GM12878 (cell line): ENCODE measurements at regions not wholly inside any gene's neighbourhood (a gene's known extent, or its start where the extent isn't known, plus 50 kb on each side); places are given as distances from the start of the nearest gene placed in this dataset.

Experiments
- ATAC-seq: fragments of 200-7000 bp; cut with Tn5 transposase; 3 replicates; pipeline ENCODE4 v1.9.1; 2020; ENCODE audit warnings: mild to moderate bottlenecking, moderate library complexity
- BruUV-seq: library from RNA; stranded (reverse); fragments of 400-500 nt; replicated peaks from 2 replicates; lab custom pipeline; 2021; lab: Mats Ljungman, UMichigan
- CTCF ChIA-PET: fragments of 300-600 bp; sonication (Branson Sonifier 250); formaldehyde crosslinking; extraction: SDS; loops from one replicate; lab custom pipeline; 2021; ENCODE audit warnings: inconsistent platforms; lab: Yijun Ruan, JAX
- POLR2A ChIA-PET: fragments of 350-600 bp; formaldehyde crosslinking; extraction: SDS; loops from one replicate; lab custom pipeline; 2021; ENCODE audit warnings: inconsistent platforms; lab: Charles Lee
- RAD21 ChIA-PET: fragments of 300-600 bp; sonication (Branson Sonifier 250); formaldehyde crosslinking; loops from one replicate; lab custom pipeline; 2023; ENCODE audit warnings: antibody characterized with exemption; ENCODE audit not compliant: unreplicated experiment; lab: Charles Lee
- SMC1A ChIA-PET: fragments of 300-600 bp; sonication (Branson Sonifier 250); formaldehyde crosslinking; loops from one replicate; lab custom pipeline; 2023; ENCODE audit not compliant: unreplicated experiment, uncharacterized antibody; lab: Charles Lee
- DNase-seq: peaks from one replicate; pipeline ENCODE4 v3.0.0-alpha.2; 2011; ENCODE audit warnings: low read depth, low spot score
- FAIRE-seq: peaks from 3 replicates; lab custom pipeline; 2011; peaks lifted over from hg19 to GRCh38; lab: Jason Lieb, UNC
- H2AFZ ChIP-seq: 2 replicates; pipeline ENCODE4 v1.6.0; 2011; ENCODE audit warnings: low read depth, low read length, control low read depth; ENCODE audit not compliant: control insufficient read depth
- H3K27ac ChIP-seq: 2 replicates; pipeline ENCODE4 v1.5.1; 2011; ENCODE audit warnings: control low read depth; ENCODE audit not compliant: control insufficient read depth, insufficient read depth
- H3K27me3 ChIP-seq, 2 experiments: replicated peaks in 1 of 2; 2 replicates each; pipeline versions ENCODE4 v1.6.0 to v1.6.1; 2011; ENCODE audit warnings: low read length in 1 of 2; ENCODE audit not compliant: control insufficient read depth in 2 of 2, insufficient read depth in 2 of 2
- H3K36me3 ChIP-seq, 2 experiments: 2 replicates each; pipeline ENCODE4 v1.5.1; 2011; ENCODE audit warnings: low read length in 1 of 2; ENCODE audit not compliant: control insufficient read depth in 2 of 2, insufficient read depth in 2 of 2
- H3K4me1 ChIP-seq: 2 replicates; pipeline ENCODE4 v1.6.1; 2011; ENCODE audit warnings: mild to moderate bottlenecking, low read length, moderate library complexity, mixed read lengths; ENCODE audit not compliant: control insufficient read depth, insufficient read depth
- H3K4me2 ChIP-seq: 2 replicates; pipeline ENCODE4 v1.6.0; 2011; ENCODE audit warnings: control low read depth; ENCODE audit not compliant: control insufficient read depth, insufficient read depth
- H3K4me3 ChIP-seq: fragments of 200-600 bp; sonication (generic); 2 replicates; pipeline ENCODE4 v1.5.1; 2016
- H3K79me2 ChIP-seq: 2 replicates; pipeline ENCODE4 v1.6.0; 2011; ENCODE audit warnings: low read length; ENCODE audit not compliant: control insufficient read depth, insufficient read depth
- H3K9ac ChIP-seq: 2 replicates; pipeline ENCODE4 v1.8.0; 2011; ENCODE audit warnings: low read length, control low read depth, mixed read lengths; ENCODE audit not compliant: control insufficient read depth, insufficient read depth
- H3K9me3 ChIP-seq: replicated peaks from 3 replicates; pipeline ENCODE4 v1.5.1; 2011; ENCODE audit warnings: mild to moderate bottlenecking, low read length; ENCODE audit not compliant: control insufficient read depth, insufficient read depth
- H4K20me1 ChIP-seq: 2 replicates; pipeline ENCODE4 v1.6.0; 2011; ENCODE audit not compliant: control insufficient read depth, insufficient read depth
- GATAD2B ChIP-seq: fragments of 450-650 bp; conservative IDR thresholded peaks from 2 replicates; pipeline ENCODE4 v1.6.1; 2017; ENCODE audit warnings: low read depth, mild to moderate bottlenecking, moderate library complexity
- POLR2AphosphoS5 ChIP-seq: IDR thresholded peaks from 2 replicates; pipeline ENCODE4 v1.6.1; 2011; ENCODE audit warnings: mild to moderate bottlenecking, low read length, inconsistent platforms
- RUNX3 ChIP-seq: IDR thresholded peaks from 2 replicates; pipeline ENCODE4 v1.6.1; 2012; ENCODE audit warnings: low read length, inconsistent platforms
- SIX5 ChIP-seq: IDR thresholded peaks from 2 replicates; pipeline ENCODE4 v1.6.1; 2011; ENCODE audit warnings: mild to moderate bottlenecking, low read depth, low read length, moderate library complexity; ENCODE audit not compliant: severe bottlenecking
- YBX1 ChIP-seq: fragments of 450-650 bp; IDR thresholded peaks from 2 replicates; pipeline ENCODE4 v1.6.1; 2016; ENCODE audit warnings: antibody characterized with exemption
- ZSCAN29 ChIP-seq: fragments of 450-650 bp; IDR thresholded peaks from 2 replicates; pipeline ENCODE4 v1.6.1; 2017; ENCODE audit warnings: mild to moderate bottlenecking, moderate library complexity
- WGBS: methylation state at CpG from one replicate; pipeline ENCODE4 v1.1.6; 2016; ENCODE audit warnings: low lambda C conversion rate; ENCODE audit not compliant: insufficient replicate concordance, insufficient coverage; ENCODE audit errors: missing lambda C conversion rate; 5-methylcytosine and 5-hydroxymethylcytosine counted together
- in situ Hi-C: fragments of 300-500 bp; cut with MboI; formaldehyde crosslinking; loops from 9 replicates; pipeline ENCODE4 v1.14.3; 2018; ENCODE audit warnings: mixed read lengths
- intact Hi-C: fragments of 100-400 bp; cut with micrococcal nuclease; formaldehyde crosslinking; loops from one replicate; pipeline ENCODE4 v1.14.2; 2022; ENCODE audit not compliant: unreplicated experiment

DNA sequence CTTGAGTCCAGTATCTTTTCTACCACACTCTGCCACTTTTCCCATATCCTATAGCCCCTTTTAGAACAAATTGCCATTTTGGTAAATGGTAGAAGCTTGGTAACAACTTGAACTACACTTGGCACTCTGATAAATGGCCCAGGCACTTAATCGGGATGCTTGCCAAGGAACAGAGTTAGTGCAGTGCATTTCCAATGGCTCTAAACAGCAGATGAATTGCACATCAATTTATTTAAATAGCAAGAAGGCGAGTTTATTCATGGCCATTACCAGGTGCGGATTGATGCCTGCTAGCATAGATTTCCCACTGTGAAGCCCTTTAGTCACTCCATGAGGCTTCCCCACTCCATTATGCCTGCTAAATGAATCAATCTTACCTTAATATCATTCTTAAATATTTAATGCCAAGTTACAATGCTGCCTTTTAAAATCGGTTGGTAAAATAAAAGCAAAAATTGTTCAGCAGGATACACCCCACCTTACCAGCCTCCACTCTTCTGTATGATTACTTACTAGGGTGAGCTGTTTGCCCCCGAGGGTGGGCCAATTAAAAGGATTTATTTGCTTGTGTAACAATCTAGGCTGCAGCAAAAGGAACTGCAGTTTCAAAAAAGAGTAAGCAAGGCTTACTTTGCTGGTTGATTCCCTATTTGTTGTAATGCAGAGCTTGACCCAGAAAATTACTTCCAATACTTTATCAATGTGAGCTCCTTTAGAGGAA is 136.0 kb upstream of the ARHGAP42 start:
- H2AFZ ChIP-seq = no peak overlapping the region
- no peak overlapping the region for H3K4me2 ChIP-seq
- H3K79me2 ChIP-seq = no peaks in the 10 kb centered on the region
- SMC1A ChIA-PET = no interaction called here
- ATAC-seq (no peak), DNase-seq (no peak), FAIRE-seq (no peak)
- POLR2A ChIA-PET = no interaction called here
- no TSS peak for BruUV-seq
- H3K27me3 ChIP-seq = peaks cover 0 to 7% of the 10 kb centered on the region in 2 experiments; a peak in 2 of 4 replicates
- no peak overlapping the region for H3K27ac ChIP-seq
- no peak overlapping the region for H3K9ac ChIP-seq
- H3K36me3 ChIP-seq = no peaks in the 10 kb centered on the region
- no peaks in the 10 kb centered on the region for H4K20me1 ChIP-seq
- CTCF ChIA-PET = interaction anchor here (1.5 kb wide), 1 partner anchor 23 kb away, joined by 4 read pairs; no protein-coding TSS in a partner anchor
- 18% methylated on average over 5 of the region's 5 CpGs for whole genome bisulfite sequencing
- no peaks in the 10 kb centered on the region for H3K9me3 ChIP-seq
- in situ Hi-C loops (no loop called here), intact Hi-C loops (no loop called here)
- H3K4me1 ChIP-seq = no peaks in the 10 kb centered on the region
- H3K4me3 ChIP-seq = no peak overlapping the region
- RAD21 ChIA-PET = no interaction called here
- TF ChIP-seq GATAD2B (no peak), POLR2AphosphoS5 (no peak), YBX1 (no peak), ZSCAN29 (no peak)

DNA sequence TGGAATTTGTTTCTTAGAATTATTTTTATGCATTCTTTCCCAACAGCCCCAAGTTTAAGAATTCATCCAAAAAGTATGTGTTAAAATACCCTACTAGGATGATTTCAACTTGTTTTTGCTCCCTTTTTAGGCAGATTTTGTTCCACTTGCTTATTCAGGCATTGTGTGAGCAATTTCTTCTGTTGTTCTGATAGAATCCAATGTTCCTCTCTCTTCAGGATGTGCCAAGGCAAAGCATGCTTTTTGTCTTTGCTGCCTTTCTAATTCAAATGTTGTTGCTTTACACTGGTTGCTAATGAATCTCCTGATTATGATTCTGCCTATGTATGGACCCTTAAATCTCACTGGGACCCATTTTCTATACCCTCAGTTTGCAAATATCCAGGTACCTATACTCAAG is 131.2 kb upstream of the ARHGAP42 start:
- in situ Hi-C loops = no loop called here

More for the DNA sequence above, 131.2 kb upstream of the ARHGAP42 start:
- Histone ChIP-seq H3K9ac (no peak overlapping the region), H3K9me3 (no peaks in the 10 kb centered on the region), H3K27me3 (peaks cover 0 to 7% of the 10 kb centered on the region in 2 experiments; a peak in 3 of 4 replicates), H4K20me1 (no peaks in the 10 kb centered on the region), H2AFZ (no peak overlapping the region), H3K4me2 (no peak overlapping the region), H3K27ac (no peak overlapping the region), H3K36me3 (no peaks in the 10 kb centered on the region), H3K4me3 (no peak overlapping the region)
- intact Hi-C loops = no loop called here
- BruUV-seq = no TSS peak
- DNase-seq = no peak
- ChIA-PET SMC1A (no interaction called here), CTCF (no interaction called here), RAD21 (no interaction called here), POLR2A (no interaction called here)
- no peak for FAIRE-seq
- no peak for TF ChIP-seq RUNX3
- TF ChIP-seq SIX5 = no peak
- TF ChIP-seq, all 136 proteins: peak for 0
- ATAC-seq = no peak
- H3K79me2 ChIP-seq = no peaks in the 10 kb centered on the region
- H3K4me1 ChIP-seq = no peaks in the 10 kb centered on the region
